ENCODE measurements at regions not wholly inside any gene's neighbourhood (a gene's known extent, or its start where the extent isn't known, plus 50 kb on each side); places are given as distances from the start of the nearest gene placed in this dataset.
"Not testable (repeated sequence)": the region's sequence is repeated elsewhere in the genome, so short reads cannot be mapped to it uniquely, and the experiment has no call there.

DNA sequence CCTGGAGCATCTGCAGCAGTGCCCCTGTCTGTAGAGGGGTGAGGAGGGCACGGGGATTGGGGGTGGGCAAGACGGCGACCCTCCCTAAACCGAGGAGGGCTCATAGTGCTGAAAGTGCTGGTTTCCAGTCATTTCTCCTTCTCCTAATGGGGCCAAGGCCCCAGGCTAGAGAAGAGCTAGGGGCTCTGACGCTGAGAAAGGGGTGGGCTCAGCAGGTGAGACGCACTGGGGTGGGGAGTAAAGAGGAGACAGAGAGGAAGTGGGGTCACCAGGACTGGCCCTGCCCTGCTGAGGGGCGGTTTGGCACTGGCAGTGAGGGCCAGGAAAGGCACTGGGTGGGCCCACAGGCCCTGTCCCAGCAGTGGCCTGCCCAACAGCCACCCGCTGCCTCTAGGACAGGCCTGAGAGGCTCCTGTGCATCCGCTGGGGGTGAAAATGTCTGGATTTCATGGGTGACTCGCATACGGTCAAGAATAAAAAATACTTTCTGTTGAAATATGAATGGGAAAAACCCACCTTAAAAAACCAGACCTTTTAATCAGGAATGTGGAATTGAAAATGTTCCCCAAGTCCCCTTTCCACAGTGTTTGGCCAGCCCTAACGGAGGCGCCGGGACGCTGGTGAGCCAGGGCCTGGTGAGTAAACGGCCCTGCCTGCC lies 122.4 kb upstream of the SMURF2 start:
- DNase-seq (ENCODE audit: low spot score): peak; percentile 40

DNA sequence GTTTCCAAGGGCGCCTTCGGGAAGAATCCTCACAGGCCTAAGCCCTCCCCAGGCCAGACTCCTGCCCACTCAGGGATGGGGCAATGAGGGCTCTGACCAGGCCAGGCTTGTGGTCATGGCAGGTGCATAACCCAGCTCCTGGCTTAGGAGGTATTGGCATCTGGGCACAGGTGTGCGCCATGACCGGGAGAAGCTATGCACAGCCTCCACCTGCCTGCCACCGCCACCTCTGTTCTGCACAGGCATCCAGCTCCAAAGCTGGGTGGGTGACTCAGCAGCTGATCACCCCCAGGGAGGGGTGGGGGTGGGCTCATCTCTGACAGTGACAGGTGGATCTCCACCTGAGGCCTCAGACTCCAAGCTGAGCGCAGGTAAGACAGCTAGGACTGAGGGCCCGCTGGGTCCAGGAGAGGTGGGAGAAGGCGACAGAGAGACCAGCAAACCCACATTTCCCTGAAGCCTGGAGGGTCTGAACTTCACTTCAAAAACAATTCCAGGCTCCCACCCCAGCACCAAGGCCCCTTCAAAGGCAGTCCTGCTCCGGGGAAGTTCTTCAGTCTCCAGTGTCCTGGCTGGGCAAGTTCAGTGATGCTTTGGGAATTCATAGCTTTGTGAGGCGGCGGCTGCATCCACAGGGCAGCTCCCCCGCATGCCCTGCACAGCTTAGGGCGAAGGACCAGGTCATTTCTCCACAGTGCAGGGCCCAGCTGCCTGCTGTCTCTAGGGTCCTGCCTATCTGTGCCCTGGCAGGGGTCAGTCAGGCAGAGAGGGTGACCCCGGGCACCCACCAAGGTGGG lies 121.6 kb upstream of the SMURF2 start:
- peak; percentile 45 for DNase-seq (ENCODE audit: low spot score)

DNA sequence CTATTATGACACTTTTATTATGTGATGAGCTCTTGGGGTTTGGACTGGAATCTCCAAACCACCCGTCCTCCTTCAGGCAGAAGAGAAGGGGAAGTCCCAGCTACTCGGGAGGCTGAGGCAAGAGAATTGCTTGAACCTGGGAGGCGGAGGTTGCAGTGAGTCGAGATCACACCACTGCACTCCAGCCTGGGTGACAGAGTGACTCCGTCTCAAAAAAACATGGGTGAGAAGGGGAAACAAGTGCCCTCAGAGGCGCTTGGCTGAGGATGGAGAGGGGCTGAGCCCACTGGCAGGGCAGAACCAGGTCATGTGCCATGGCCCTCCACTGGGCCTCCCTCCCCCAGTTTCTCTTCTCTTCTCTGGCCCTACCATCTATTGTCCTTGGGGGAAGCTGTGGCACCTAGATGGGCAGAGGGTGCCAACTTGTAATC lies 120.9 kb upstream of the SMURF2 start:
- peak; percentile 29 for DNase-seq (ENCODE audit: low spot score)

DNA sequence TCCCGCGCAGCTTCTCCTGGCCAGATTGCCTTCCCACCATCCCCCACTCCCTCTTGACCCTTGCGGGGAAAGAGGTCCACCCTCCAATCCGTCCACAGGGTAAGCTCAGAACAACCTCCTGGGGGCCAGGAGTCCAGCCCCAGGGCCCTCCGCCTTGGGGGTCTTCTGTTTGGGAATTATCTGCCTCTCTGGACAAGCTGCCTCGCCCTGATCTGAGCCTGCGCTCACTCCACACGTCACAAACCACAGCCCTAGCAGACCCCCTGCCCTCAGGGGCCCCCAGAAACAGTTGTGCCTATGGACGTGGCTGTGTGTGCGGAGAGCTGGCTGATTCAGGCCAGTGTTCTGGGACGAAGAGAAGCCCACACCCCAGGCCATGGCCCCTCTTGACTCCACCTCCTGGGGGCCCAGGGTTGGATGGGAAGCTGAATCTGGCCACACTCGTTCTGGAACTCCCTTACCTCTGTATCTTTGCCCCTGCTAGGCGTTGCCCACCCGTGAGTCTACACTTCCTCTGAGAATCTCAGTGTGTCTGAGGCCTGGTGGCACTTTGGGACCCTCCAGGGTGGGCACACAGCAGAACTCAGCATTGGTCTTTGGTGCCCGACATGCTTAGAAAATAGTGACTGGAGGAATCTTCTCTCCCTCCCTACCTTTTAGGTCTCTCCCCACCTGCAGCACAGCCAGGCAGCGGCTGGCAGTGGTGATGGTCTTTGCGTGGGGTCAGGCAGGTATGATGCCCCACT lies 119.9 kb upstream of the SMURF2 start:
- DNase-seq (ENCODE audit: low spot score): peak; percentile 57

DNA sequence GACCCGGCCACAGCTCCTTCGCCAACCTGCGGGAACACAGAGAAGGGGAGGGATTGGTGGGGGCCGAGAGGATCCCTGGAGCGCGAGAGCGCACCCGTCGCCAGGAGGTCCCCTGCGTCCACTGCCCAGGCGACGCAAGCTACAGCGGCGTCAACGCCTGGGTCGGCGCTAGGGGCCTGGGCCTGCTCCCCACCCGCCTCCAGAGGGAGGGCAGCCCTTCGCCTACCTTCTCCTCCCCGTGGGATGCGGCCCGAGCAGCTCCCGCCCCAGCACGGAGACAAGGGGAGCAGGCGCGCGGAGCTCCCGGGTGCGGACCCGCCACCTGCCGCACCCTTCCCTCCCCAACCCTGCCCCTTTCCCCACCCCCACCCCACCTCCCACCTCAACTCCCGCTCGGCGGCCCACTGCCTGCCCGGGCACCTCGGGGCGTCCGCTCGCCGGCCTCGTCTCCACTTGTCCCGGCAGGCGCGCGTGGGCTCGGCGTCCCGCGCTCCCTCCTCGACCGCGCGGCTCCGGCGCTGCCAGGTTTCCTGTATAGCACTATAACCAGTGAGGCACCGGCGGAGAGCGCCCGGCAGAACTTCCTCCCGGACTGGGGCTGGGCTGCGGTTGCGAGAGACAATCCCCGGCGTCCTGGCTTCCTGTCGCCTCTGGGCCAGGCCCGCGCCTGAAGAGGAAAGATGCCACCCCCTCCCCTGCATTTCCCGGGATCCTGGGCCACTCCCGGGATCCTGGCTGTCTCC lies 119.1 kb upstream of the SMURF2 start:
- DNase-seq (ENCODE audit: low spot score): peak; percentile 77

DNA sequence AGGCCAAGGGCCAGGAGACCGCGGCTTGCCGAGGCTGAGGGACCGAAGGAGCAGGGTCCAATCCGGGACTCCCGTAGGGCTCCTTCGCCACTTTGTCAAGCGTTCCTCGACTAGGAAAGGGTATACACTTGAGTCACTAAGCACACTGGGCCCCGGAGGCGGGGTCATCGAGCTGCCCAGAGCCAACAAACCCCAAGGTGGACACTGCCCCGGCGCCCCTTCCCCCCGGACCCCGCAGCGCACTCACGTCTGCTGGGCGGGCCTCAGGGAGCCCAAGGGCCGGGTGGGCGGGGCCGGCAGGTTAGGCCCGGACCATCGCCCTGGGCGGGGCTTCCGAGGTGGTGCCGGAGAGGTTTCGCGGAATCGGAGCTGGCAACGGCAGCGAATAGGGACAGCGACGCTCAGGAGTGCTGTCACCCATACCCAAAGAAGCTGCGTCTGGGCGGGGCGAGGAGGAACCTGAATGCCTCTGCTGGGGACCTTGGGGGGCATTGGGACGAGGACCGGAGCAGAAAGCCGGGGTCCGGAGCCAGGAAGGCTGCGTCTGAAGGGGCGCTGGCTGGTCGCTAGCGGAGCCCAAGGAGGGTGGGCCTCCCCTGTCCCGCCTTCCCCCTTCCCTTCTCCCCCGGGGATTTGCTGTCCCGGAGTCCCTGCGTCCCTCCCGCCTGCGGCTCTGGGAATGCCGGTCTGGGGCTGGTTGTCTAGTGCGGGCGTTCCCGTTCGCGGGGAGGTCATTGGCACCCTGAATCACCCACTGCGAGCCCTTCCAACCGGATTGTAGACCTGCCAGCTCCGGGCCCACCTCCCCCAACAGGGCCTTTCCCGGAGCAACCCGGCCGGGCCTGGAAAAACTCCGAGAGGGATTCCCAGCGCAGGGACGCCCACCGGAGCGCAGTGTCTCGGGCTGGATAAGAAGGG lies 118.2 kb upstream of the SMURF2 start:
- peak; percentile 82 for DNase-seq (ENCODE audit: low spot score)

DNA sequence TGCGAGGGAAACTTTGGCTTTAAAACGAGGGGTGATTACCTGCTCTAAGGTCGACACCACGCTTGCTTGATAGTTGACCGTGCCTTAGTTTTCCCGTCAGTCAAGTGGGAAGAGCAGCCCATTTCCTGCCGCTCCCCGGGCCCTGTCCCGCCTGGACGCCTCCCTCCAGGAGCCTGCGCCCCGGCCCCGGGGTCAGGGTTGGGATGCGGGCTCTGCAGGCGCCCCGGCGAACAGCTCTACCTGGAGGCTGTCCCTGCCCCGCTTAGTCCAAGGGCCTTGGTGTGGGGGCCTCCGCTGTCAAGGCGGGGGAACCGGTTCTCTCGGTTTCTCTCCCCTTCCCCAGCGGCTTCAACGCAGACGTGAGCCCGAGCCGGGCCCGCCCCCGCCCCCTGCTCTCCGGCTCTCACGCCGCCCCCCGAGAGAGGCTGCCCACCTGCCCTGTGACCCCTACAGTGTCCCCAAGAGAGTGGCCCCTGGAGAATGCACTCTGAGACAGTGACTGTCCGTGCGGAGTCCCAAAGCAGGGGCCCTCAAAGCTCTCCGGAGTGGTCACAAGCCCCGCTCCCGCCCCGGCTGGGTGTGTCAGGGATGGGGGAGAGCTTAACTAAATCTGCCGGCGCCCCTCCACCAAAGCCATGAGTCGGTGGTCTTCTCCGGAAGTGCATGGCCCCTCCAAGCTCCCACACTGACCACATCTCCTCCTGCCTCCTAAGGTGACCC lies 117.4 kb upstream of the SMURF2 start:
- peak; percentile 62 for DNase-seq (ENCODE audit: low spot score)

DNA sequence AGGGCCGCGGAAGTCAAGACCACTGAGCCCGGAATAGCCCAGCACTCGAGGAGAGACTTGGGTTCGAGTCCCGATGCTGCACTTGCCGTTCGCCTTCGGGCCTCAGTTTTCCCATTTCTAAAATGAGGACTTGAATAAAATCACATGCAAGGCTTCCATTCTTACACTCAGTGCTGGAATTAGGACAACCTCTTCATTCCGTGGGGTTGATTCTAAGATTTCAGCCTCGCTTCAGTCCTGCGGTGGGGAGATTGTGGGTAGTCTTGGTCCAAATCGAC lies 116.9 kb upstream of the SMURF2 start:
- not testable (repeated sequence) for DNase-seq (ENCODE audit: low spot score)

DNA sequence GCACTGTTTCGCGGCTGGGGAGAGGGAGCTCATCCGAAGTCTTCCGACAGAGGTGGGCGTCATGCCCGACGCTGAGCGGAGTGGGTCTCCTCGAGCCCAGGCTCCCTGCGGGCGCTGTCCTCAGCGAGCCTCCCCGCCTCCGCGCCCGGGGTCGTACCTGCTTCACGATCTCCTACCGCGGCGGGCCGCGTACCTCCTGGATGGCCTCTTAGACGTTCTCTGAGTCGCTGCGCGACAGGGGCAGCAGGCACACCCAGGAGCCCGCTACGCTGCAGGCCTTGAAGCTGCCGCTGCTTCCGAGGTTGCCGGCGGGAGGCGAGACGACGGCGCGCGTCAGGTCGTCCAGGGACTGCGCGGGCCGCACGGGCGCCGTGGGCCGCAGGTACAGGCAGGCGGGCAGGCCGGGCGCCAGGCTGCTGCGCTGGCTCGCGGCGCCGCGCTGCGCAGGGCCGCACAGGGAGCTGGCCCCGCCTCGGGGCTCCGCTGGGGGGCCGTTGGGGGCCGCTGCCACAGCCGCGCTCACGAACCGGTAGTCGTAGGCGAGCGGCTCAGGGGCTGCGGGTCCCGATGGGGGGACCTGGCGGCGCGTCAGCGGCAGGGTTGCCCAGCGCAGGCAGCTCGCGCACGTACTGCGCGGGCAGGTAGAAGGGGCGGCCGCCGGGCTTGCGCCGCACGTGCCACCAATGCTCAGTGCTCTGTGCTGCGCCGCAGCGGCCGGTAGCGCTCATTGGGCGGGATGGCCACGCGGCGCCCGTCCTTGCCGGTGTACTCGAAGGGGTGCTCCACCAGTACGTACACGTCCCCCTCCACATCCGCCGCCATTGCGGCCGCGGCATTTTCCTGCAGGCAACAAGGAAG lies 116.4 kb upstream of the SMURF2 start:
- peak; percentile 76 for DNase-seq (ENCODE audit: low spot score)

DNA sequence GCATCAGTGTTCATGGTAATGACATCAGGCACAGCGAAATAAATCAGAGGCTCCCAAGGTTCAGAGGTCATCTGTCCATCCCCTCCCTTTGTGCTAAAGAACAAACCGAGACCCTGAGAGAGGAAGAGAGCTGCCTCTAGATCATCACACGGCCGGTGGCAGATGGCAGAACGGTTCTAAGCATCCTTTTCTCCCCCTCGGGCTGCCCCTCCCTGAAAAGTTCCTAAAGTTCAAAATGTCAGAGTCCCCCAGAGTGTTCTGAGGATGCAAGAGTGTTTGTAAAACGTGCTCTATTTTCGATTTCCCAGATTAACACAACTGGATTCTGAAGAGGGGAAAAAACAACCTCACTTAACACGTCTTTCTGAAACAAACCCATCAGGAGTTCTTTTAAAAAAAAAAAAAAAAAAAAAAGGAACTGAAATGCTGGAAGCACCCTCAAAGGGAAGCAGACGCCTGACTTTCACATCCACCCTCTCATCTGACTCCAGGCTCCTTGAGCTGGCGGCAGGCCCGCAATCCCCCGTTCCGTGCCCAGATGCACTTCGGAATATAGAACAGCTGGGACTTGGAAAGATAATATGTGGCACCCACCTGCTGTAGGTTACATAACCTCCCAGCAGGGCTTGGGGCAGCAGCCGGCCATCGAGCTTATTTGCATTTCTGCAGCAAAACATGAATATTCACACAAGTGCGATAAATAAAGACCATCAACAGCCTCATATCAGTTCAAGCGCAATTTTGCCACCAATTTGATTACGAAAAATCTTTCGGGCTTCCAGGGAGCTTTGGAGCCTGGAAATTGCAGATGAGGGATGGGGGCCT lies 115.5 kb upstream of the SMURF2 start:
- no peak for DNase-seq (ENCODE audit: low spot score)

DNA sequence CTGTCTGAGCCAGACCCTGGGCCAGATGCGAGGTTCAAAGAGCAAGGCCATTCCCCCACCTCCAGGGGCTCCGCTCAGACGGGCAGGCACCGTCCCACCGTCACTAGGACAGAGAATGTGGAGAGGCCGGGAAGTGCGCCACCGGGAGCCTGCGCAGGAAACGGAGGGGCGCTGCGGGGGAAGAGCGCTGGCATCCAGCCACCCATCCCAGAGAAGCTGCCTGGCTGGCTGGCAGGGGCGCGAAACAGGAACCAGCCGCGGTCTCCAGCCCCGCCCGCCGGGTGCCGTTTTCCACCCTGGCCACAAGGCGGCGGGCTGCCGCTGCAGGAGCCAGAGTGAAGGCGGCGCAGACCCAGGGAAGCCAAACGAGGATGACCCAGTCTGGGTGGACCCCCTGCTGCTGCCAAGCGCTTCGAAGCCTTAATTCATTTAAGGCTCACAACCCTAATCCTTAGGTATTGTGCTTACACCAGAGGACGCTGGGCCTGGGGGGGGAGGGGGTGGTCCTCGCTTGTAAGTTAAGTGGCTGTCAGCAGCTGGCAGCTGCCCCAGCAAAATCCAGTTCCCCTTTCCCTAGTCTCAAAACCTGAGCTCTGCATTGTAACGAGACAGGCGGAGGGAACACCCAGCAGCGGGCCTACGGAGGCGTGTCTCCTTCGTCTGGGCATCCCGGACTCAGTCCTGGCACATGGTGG lies 114.8 kb upstream of the SMURF2 start:
- DNase-seq (ENCODE audit: low spot score): peak; percentile 95

DNA sequence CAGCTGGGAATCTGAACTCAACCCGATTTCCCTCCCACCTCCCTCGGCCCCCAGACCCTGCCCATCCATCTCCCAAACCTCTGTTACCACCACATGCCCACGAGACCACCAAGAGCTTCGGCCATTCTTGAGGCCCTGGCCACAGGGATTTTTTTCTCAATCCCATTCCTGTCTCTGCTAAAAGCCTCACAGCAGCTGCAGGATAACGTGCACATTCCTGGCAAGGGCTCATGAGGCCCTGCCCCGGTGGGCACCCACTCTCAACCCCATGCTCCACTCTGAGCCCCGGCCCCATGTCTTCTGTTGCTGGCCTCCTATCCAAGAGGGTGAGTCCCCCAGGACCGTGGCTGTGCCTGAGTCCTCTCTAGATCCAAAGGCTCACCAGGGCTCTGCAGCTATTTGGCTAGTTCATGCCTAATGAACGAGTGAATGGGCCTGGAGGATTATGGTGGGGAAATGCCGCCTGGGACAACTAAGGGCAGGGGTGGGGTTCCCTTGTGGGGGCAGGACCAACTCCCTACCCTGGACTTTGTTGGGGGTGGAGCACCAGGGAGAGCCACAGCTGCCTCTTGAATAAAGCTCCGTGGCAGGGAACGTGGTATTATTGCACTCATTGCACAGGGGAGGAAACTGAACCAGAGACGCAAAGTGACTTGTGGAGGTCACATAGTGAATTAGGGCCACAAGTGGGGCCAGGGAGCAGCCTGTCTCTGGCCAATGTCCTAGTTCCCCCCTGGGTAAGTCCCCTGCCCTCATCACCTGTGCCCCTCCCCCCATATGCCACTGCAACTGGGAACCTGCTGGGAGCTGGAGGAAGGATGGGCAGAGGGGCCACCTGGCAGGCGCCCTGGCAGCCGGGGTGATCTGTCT lies 113.8 kb upstream of the SMURF2 start:
- peak; percentile 53 for DNase-seq (ENCODE audit: low spot score)

DNA sequence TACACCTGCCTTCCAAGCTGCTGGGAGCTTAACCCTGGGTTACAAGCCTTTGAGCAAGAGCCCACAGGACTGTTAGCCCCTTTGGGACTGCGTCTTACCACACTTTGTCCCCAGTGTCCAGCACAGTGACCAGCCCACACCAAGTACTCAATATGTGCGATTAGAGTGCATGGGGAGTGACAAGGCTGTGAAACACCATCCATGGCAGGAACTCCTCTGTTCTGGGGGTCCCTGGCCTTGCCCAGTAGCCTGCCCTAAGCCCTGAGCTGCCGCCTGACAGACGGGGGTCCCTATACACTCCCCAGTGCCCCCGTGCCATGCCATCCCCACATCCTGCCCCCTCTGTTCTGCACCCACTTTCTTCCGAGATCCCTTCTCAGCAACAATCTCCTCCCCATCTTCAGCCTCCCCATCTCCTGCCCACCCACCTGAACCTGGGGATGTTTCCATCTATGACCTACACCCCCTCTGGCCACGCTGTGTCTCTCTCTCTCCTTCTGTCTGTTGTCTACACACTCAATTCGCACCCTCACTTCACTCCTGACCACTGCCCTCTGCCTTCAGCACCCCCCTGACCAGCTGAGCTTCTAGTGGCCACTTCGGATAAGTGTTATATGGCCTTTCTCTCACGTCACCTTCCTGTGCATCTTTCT lies 112.9 kb upstream of the SMURF2 start:
- peak; percentile 44 for DNase-seq (ENCODE audit: low spot score)

DNA sequence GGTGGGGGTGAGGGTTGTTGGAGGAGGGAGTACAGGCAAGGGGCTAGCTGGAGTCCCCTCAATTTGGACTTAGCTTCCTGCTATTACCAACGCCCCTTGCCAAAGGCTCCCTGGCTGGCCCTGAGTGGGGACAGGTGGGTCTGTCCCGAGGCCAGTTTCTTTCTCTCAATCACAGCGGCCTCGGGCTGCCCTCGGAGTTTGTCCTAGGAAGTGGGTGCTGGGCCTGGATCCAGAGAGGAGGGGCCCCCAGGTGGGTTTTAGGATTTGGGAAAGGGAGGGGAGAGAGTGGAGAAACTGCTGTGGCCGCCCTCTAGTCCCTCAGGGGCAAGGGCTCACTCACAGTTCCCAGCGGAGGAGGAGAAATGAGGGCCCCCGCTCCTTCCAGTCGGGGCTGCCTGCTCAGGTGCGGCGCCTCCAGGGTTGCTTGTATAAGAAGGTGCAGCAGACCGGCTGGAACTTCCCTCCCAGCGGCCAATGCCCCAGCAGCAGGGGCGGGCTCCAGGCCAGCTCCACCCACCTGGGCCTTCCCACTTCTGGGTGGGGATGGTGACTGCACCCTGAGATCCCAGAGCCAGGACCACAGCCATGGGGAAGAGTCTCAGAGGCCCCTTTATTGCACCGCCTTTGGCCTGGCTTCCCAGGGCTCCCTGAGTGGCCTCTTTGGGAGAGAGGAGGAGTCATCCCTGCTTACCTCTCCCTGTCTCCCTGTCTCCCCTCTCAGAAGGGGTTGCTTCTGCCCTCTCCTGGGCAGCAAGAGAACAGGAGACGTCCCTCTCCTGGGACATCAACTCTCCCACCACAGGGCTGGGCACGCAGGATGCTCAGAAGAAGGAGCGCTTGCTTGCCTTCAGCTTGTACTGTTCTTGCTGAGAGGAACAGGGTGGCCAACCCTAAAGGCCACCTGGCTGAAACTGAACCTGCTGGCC lies 112.0 kb upstream of the SMURF2 start:
- peak; percentile 85 for DNase-seq (ENCODE audit: low spot score)

DNA sequence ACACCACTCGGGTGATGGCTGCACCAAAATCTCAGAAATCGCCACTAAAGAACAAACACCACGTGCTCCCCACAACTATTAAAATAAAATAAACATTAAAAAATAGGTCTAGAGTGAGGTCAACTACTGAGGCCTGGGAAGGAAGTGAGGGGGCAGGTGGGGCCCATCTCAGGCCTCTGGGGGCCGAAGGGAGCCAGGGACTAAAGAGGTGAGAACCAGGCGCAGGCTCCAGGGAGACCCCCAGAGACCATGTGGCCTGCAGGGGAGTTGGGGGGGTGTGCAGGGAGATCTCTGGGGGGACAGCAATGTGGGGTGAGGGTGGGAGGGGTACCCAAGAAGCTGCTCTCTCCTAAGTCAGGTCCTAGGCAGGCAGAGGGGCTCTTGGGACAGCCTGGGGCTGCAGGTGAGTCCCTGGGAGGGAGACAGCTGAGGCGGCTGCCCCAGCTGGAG lies 111.3 kb upstream of the SMURF2 start:
- no peak for DNase-seq (ENCODE audit: low spot score)
